Right lobe of liver (tissue), 6 donors: ENCODE measurements at regions not wholly inside any gene's neighbourhood (a gene's known extent, or its start where the extent isn't known, plus 50 kb on each side); places are given as distances from the start of the nearest gene placed in this dataset.
"Not testable (repeated sequence)": the region's sequence is repeated elsewhere in the genome, so short reads cannot be mapped to it uniquely, and the experiment has no call there.

ENCODE experiments used
- ATAC-seq, 4 donors: fragments of 200-7000 bp; cut with Tn5 transposase; one replicate each; pipeline ENCODE4 v1.9.1; 2020; ENCODE audit warnings: mild to moderate bottlenecking in 4 of 4, moderate library complexity in 4 of 4
- DNase-seq, 3 donors: peaks; one replicate each; pipeline ENCODE4 v3.0.0-alpha.2; 2020
- H3K27ac ChIP-seq, 3 donors: fragments of 200-600 bp; one replicate each; pipeline ENCODE4 v1.8.0; 2022
- H3K27me3 ChIP-seq, 2 donors: fragments of 200-600 bp; one replicate each; pipeline ENCODE4 v1.8.0; 2022
- H3K36me3 ChIP-seq, 4 donors: fragments of 200-600 bp; sonication (generic) in 1 of 4; one replicate each; pipeline versions ENCODE4 v1.5.1 to v1.8.0; 2017 to 2022; ENCODE audit warnings: control low read depth in 1 of 4
- H3K4me1 ChIP-seq, 4 donors: fragments of 200-600 bp; sonication (generic) in 1 of 4; one replicate each; pipeline versions ENCODE4 v1.5.1 to v1.8.0; 2017 to 2022; ENCODE audit warnings: control low read depth in 1 of 4
- H3K4me3 ChIP-seq, 3 donors: fragments of 200-600 bp; one replicate each; pipeline ENCODE4 v1.8.0; 2022
- H3K9me3 ChIP-seq, 4 donors: fragments of 200-600 bp; sonication (generic) in 1 of 4; one replicate each; pipeline versions ENCODE4 v1.5.1 to v1.8.0; 2017 to 2022; ENCODE audit warnings: control low read depth in 1 of 4
- CTCF ChIP-seq, 4 donors: fragments of 200-600 bp in 3 of 4; fragments of 450-650 bp in 1 of 4; IDR thresholded peaks; one replicate each; pipeline versions ENCODE4 v1.5.1 to v1.8.0; 2016 to 2022; ENCODE audit warnings: antibody characterized with exemption in 4 of 4, mild to moderate bottlenecking in 2 of 4
- POLR2A ChIP-seq: fragments of 450-650 bp; IDR thresholded peaks from one replicate; pipeline ENCODE4 v1.6.1; 2017; ENCODE audit warnings: antibody characterized with exemption, mild to moderate bottlenecking
- WGBS: methylation state at CpG from one replicate; pipeline ENCODE4 v1.1.6; 2018; ENCODE audit warnings: low coverage, low lambda C conversion rate; ENCODE audit not compliant: insufficient coverage; ENCODE audit errors: missing lambda C conversion rate; 5-methylcytosine and 5-hydroxymethylcytosine counted together
- intact Hi-C, 2 donors: fragments of 100-400 bp; cut with DNase I; formaldehyde crosslinking; loops; one replicate each; pipeline versions ENCODE4 v1.11.2 to v1.14.1; 2022
- donor health status: DM: no; HTN: yes; CAD: no.
- donor health status: DM: no; HTN: no; CAD: no.
- donor health status: DM: no; HTN: no; CAD: no.
- donor health status: DM: no; HTN: yes; CAD: no.
- donor health status: DM: no; HTN: yes; CAD: no.

GRCh38 chr2:154568413-154568812, 130.1 kb upstream of the KCNJ3 start:
- Histone ChIP-seq H3K9me3 (no peaks in the 10 kb centered on the region), H3K4me3 (no peak overlapping the region), H3K36me3 (no peaks in the 10 kb centered on the region), H3K27me3 (no peaks in the 10 kb centered on the region), H3K4me1 (no peaks in the 10 kb centered on the region), H3K27ac (no peak overlapping the region)
- 58% methylated on average over 1 of the region's 1 CpG for WGBS
- intact Hi-C loops = no loop called here
- ATAC-seq (no peak), DNase-seq (no peak)
- no peak for TF ChIP-seq CTCF (IDR thresholded peaks at IDR 0.05)
- no peak for TF ChIP-seq POLR2A

- Histone ChIP-seq H3K27ac (no peak overlapping the region), H3K36me3 (no peaks in the 10 kb centered on the region), H3K9me3 (no peaks in the 10 kb centered on the region), H3K4me3 (no peak overlapping the region), H3K4me1 (no peaks in the 10 kb centered on the region), H3K27me3 (no peaks in the 10 kb centered on the region)
- whole genome bisulfite sequencing = 95% methylated on average over 4 of the region's 6 CpGs
- DNase-seq (no peak), ATAC-seq (no peak)
- TF ChIP-seq CTCF (IDR thresholded peaks at IDR 0.05) (no peak), POLR2A (no peak)
- intact Hi-C loops = no loop called here
These were observed 128.0 kb upstream of the KCNJ3 start for GRCh38 chr2:154570501-154570900.

- H3K4me1 ChIP-seq, H3K27me3 ChIP-seq, H3K36me3 ChIP-seq, H3K9me3 ChIP-seq, H3K4me3 ChIP-seq, ATAC-seq, intact Hi-C loops, H3K27ac ChIP-seq, DNase-seq: not testable (repeated sequence)
- 90% methylated on average over 11 of the region's 13 CpGs for WGBS
These were observed 121.8 kb upstream of the KCNJ3 start for GRCh38 chr2:154576699-154577098.

- Histone ChIP-seq H3K36me3 (no peaks in the 10 kb centered on the region), H3K27me3 (no peaks in the 10 kb centered on the region), H3K9me3 (no peaks in the 10 kb centered on the region), H3K4me3 (no peak overlapping the region), H3K27ac (no peak overlapping the region), H3K4me1 (no peaks in the 10 kb centered on the region)
- intact Hi-C loops = no loop called here
- TF ChIP-seq POLR2A (no peak), CTCF (IDR thresholded peaks at IDR 0.05) (no peak)
- DNase-seq = no peak
- no peak for ATAC-seq
- WGBS = 91% methylated on average over 9 of the region's 19 CpGs
These were observed 121.1 kb upstream of the KCNJ3 start for GRCh38 chr2:154577390-154577789.

GRCh38 chr2:154580767-154581166, 117.7 kb upstream of the KCNJ3 start:
- no peak overlapping the region for H3K4me3 ChIP-seq
- H3K27me3 ChIP-seq = no peaks in the 10 kb centered on the region
- H3K27ac ChIP-seq = no peak overlapping the region
- 76% methylated on average over 3 of the region's 3 CpGs for WGBS
- no peak for ATAC-seq
- no peaks in the 10 kb centered on the region for H3K4me1 ChIP-seq
- intact Hi-C loops = no loop called here
- H3K9me3 ChIP-seq = no peaks in the 10 kb centered on the region
- no peak for TF ChIP-seq POLR2A
- no peak for TF ChIP-seq CTCF (IDR thresholded peaks at IDR 0.05)
- H3K36me3 ChIP-seq = no peaks in the 10 kb centered on the region
- DNase-seq = no peak

- H3K36me3 ChIP-seq, H3K4me1 ChIP-seq, H3K4me3 ChIP-seq, ATAC-seq, H3K9me3 ChIP-seq, H3K27me3 ChIP-seq, intact Hi-C loops, DNase-seq, H3K27ac ChIP-seq: not testable (repeated sequence)
- 86% methylated on average over 6 of the region's 6 CpGs for WGBS
These were observed 115.8 kb upstream of the KCNJ3 start for GRCh38 chr2:154582694-154583093.

- H3K36me3 ChIP-seq, ATAC-seq, H3K27ac ChIP-seq, DNase-seq, H3K27me3 ChIP-seq, intact Hi-C loops, H3K9me3 ChIP-seq, H3K4me3 ChIP-seq: not testable (repeated sequence)
- WGBS = 100% methylated on average over 6 of the region's 8 CpGs
- peaks cover 0 to 13% (median 1%) of the 10 kb centered on the region in 4 donors for H3K4me1 ChIP-seq
These were observed 115.2 kb upstream of the KCNJ3 start for GRCh38 chr2:154583274-154583673.
